HEK293 (cell line): ENCODE measurements at regions not wholly inside any gene's neighbourhood (a gene's known extent, or its start where the extent isn't known, plus 50 kb on each side); places are given as distances from the start of the nearest gene placed in this dataset.

Experiments
- CTCF ChIA-PET: fragments of 350-600 bp; formaldehyde crosslinking; extraction: SDS; loops from one replicate; lab custom pipeline; 2021; ENCODE audit warnings: antibody characterized with exemption; lab: Yijun Ruan, JAX
- POLR2A ChIA-PET: fragments of 300-600 bp; formaldehyde crosslinking; extraction: SDS; loops from one replicate; lab custom pipeline; 2020; ENCODE audit warnings: antibody characterized with exemption, inconsistent platforms; lab: Yijun Ruan, JAX
- H3K27ac ChIP-seq: fragments of 200-500 bp; sonication (Bioruptor generic); 2 replicates; pipeline ENCODE4 v1.5.1; 2014; ENCODE audit warnings: low read depth, low read length, control low read depth, inconsistent platforms; ENCODE audit errors: extremely low read depth
- H3K36me3 ChIP-seq, 2 experiments: fragments of 200-500 bp in 1 of 2; sonication (Bioruptor generic) in 1 of 2; 1 replicate in 1 of 2; 2 replicates in 1 of 2; pipeline ENCODE4 v1.5.1; 2014 to 2017; ENCODE audit warnings: inconsistent platforms in 2 of 2, low read length in 2 of 2; ENCODE audit not compliant: control insufficient read depth in 2 of 2, insufficient read depth in 1 of 2
- H3K4me1 ChIP-seq: fragments of 200-500 bp; sonication (Bioruptor generic); 2 replicates; pipeline ENCODE4 v1.5.1; 2014; ENCODE audit warnings: mild to moderate bottlenecking, low read length, inconsistent platforms; ENCODE audit not compliant: control insufficient read depth, insufficient read depth
- H3K4me3 ChIP-seq: 2 replicates; pipeline ENCODE4 v1.5.1; 2011; ENCODE audit warnings: low read depth, mild to moderate bottlenecking, control low read depth, low read length, moderate library complexity
- H3K9me3 ChIP-seq: fragments of 200-500 bp; sonication (Bioruptor generic); 2 replicates; pipeline ENCODE4 v1.5.1; 2014; ENCODE audit warnings: low read depth, low read length, inconsistent platforms; ENCODE audit not compliant: control insufficient read depth, insufficient read depth
- GLI2 ChIP-seq: fragments of 450-650 bp; formaldehyde crosslinking; IDR thresholded peaks from 2 replicates; pipeline ENCODE4; 2017; ENCODE audit warnings: missing biosample characterization, missing genetic modification characterization, low read depth, borderline replicate concordance
- RBAK ChIP-seq: fragments of 450-650 bp; formaldehyde crosslinking; IDR thresholded peaks from 2 replicates; pipeline ENCODE4 v1.5.1; 2016; ENCODE audit warnings: missing biosample characterization, missing genetic modification characterization
- SALL2 ChIP-seq: fragments of 450-650 bp; formaldehyde crosslinking; IDR thresholded peaks from 2 replicates; pipeline ENCODE4 v1.5.0; 2017; ENCODE audit warnings: missing biosample characterization, mild to moderate bottlenecking, missing genetic modification characterization, borderline replicate concordance
- SP3 ChIP-seq: fragments of 450-650 bp; formaldehyde crosslinking; IDR thresholded peaks from 2 replicates; pipeline ENCODE4 v1.5.1; 2016; ENCODE audit warnings: missing biosample characterization, missing genetic modification characterization
- WT1 ChIP-seq: fragments of 450-650 bp; formaldehyde crosslinking; IDR thresholded peaks from 2 replicates; pipeline ENCODE4 v1.5.1; 2016; ENCODE audit warnings: missing biosample characterization, missing genetic modification characterization
- ZBTB20 ChIP-seq: fragments of 450-650 bp; formaldehyde crosslinking; IDR thresholded peaks from 2 replicates; pipeline ENCODE4 v1.5.1; 2016; ENCODE audit warnings: missing biosample characterization, missing genetic modification characterization
- ZFHX2 ChIP-seq: fragments of 450-650 bp; formaldehyde crosslinking; conservative IDR thresholded peaks from 2 replicates; pipeline ENCODE4 v1.5.1; 2016; ENCODE audit warnings: missing biosample characterization, missing genetic modification characterization
- ZFP3 ChIP-seq: fragments of 450-650 bp; formaldehyde crosslinking; IDR thresholded peaks from 2 replicates; pipeline ENCODE4 v1.5.1; 2016; ENCODE audit warnings: low read depth, missing biosample characterization, missing genetic modification characterization
- ZNF114 ChIP-seq: fragments of 450-650 bp; formaldehyde crosslinking; IDR thresholded peaks from 2 replicates; pipeline ENCODE4 v1.5.0; 2017; ENCODE audit warnings: missing biosample characterization, missing genetic modification characterization
- ZNF19 ChIP-seq: fragments of 450-650 bp; formaldehyde crosslinking; IDR thresholded peaks from 2 replicates; pipeline ENCODE4; 2016; ENCODE audit warnings: missing biosample characterization, missing genetic modification characterization, low read depth
- ZNF223 ChIP-seq: fragments of 450-650 bp; formaldehyde crosslinking; IDR thresholded peaks from 2 replicates; pipeline ENCODE4 v1.5.1; 2016; ENCODE audit warnings: missing biosample characterization, missing genetic modification characterization
- ZNF23 ChIP-seq: fragments of 450-650 bp; formaldehyde crosslinking; IDR thresholded peaks from 2 replicates; pipeline ENCODE4 v1.5.1; 2016; ENCODE audit warnings: missing biosample characterization, missing genetic modification characterization, borderline replicate concordance
- ZNF248 ChIP-seq: fragments of 450-650 bp; formaldehyde crosslinking; IDR thresholded peaks from 2 replicates; pipeline ENCODE4 v1.5.1; 2017; ENCODE audit warnings: missing biosample characterization, missing genetic modification characterization
- ZNF404 ChIP-seq: fragments of 450-650 bp; formaldehyde crosslinking; IDR thresholded peaks from 2 replicates; pipeline ENCODE4 v1.5.1; 2017; ENCODE audit warnings: missing biosample characterization, missing genetic modification characterization
- ZNF433 ChIP-seq: fragments of 450-650 bp; formaldehyde crosslinking; IDR thresholded peaks from 2 replicates; pipeline ENCODE4 v1.5.1; 2016; ENCODE audit warnings: missing biosample characterization, missing genetic modification characterization, low read depth
- ZNF510 ChIP-seq: fragments of 450-650 bp; formaldehyde crosslinking; IDR thresholded peaks from 2 replicates; pipeline ENCODE4 v1.5.1; 2018; ENCODE audit warnings: mild to moderate bottlenecking, missing genetic modification characterization, missing biosample characterization; ENCODE audit not compliant: insufficient replicate concordance
- ZNF514 ChIP-seq: fragments of 450-650 bp; formaldehyde crosslinking; IDR thresholded peaks from 2 replicates; pipeline ENCODE4 v1.5.1; 2016; ENCODE audit warnings: missing biosample characterization, missing genetic modification characterization
- ZNF585B ChIP-seq: fragments of 450-650 bp; formaldehyde crosslinking; IDR thresholded peaks from 2 replicates; pipeline ENCODE4 v1.5.1; 2016; ENCODE audit warnings: missing biosample characterization, missing genetic modification characterization
- ZNF623 ChIP-seq: fragments of 450-650 bp; formaldehyde crosslinking; IDR thresholded peaks from 2 replicates; pipeline ENCODE4 v1.5.1; 2016; ENCODE audit warnings: missing biosample characterization, missing genetic modification characterization
- ZNF843 ChIP-seq: fragments of 450-650 bp; formaldehyde crosslinking; IDR thresholded peaks from 2 replicates; pipeline ENCODE4 v1.5.1; 2016; ENCODE audit warnings: missing biosample characterization, missing genetic modification characterization
- TF ChIP-seq, protein P1 (sequence below): fragments of 450-650 bp; formaldehyde crosslinking; IDR thresholded peaks from 2 replicates; pipeline ENCODE4 v1.5.1; 2016; ENCODE audit warnings: missing biosample characterization, missing genetic modification characterization
- TF ChIP-seq, protein P2 (sequence below): fragments of 450-650 bp; formaldehyde crosslinking; IDR thresholded peaks from 2 replicates; pipeline ENCODE4 v1.5.1; 2016; ENCODE audit warnings: missing biosample characterization, missing genetic modification characterization
- TF ChIP-seq, protein P3 (sequence below): fragments of 450-650 bp; formaldehyde crosslinking; IDR thresholded peaks from 2 replicates; pipeline ENCODE4 v1.5.1; 2017; ENCODE audit warnings: missing biosample characterization, missing genetic modification characterization
- TF ChIP-seq, protein P4 (sequence below): fragments of 450-650 bp; formaldehyde crosslinking; IDR thresholded peaks from 2 replicates; pipeline ENCODE4 v1.5.1; 2017; ENCODE audit warnings: missing biosample characterization, missing genetic modification characterization

DNA sequence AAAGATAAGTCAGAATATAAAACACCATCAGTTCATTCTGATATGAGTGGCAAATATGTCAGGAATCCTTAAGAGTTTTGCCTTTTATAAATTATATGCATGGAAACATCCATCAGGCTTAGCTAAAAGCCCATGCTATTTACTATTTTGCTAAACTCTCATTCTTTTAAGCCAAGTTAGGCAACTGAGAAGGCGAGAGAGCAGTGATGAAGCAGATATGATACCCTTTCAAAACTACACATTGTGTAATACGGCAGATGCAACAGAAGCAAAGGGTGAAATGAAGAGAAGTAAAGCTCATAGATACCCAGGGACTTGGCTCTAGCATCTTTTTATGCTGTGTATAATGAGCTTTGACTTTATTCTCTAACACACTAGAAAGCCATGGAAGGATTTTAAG, 95.8 kb downstream of the SLIT2 start (continued):
- TF ChIP-seq, protein P1, sequence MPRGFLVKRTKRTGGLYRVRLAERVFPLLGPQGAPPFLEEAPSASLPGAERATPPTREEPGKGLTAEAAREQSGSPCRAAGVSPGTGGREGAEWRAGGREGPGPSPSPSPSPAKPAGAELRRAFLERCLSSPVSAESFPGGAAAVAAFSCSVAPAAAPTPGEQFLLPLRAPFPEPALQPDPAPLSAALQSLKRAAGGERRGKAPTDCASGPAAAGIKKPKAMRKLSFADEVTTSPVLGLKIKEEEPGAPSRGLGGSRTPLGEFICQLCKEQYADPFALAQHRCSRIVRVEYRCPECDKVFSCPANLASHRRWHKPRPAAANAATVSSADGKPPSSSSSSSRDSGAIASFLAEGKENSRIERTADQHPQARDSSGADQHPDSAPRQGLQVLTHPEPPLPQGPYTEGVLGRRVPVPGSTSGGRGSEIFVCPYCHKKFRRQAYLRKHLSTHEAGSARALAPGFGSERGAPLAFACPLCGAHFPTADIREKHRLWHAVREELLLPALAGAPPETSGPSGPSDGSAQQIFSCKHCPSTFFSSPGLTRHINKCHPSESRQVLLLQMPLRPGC: no peak
- TF ChIP-seq GLI2 (tag by site-specific recombination): no peak
- TF ChIP-seq ZFP3 (tag by site-specific recombination): no peak
- no peak for TF ChIP-seq SP3 (tag by site-specific recombination)
- no peak for TF ChIP-seq ZNF585B

DNA sequence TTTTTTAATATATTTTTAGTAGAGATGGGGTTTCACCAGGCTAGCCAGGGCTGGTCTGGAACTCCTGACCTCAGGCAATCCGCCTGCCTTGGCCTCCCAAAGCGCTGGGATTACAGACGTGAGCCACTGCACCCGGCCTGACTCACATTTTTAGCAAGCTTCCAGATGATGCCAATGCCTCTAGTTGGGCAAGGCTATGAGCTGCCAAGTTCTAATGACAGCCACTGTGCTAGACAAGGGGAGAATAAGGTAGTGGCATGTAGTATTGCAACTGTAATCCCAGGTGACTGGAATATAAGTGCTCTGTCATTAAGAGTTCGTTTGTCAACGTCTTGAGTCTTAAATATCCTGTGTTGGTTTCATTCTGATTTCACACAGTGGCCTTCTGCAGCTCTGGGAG, 96.7 kb downstream of the SLIT2 start:
- H3K27ac ChIP-seq: no peak overlapping the region
- no peak overlapping the region for H3K4me3 ChIP-seq
- H3K4me1 ChIP-seq: peaks cover 2% of the 10 kb centered on the region
- POLR2A ChIA-PET: no interaction called here
- TF ChIP-seq ZNF623 (tag by site-specific recombination): no peak
- no peak for TF ChIP-seq ZNF514 (tag by site-specific recombination)
- TF ChIP-seq ZBTB20: no peak
- TF ChIP-seq ZNF248 (tag by site-specific recombination): no peak
- TF ChIP-seq, protein P2, sequence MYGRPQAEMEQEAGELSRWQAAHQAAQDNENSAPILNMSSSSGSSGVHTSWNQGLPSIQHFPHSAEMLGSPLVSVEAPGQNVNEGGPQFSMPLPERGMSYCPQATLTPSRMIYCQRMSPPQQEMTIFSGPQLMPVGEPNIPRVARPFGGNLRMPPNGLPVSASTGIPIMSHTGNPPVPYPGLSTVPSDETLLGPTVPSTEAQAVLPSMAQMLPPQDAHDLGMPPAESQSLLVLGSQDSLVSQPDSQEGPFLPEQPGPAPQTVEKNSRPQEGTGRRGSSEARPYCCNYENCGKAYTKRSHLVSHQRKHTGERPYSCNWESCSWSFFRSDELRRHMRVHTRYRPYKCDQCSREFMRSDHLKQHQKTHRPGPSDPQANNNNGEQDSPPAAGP (tag by site-specific recombination): no peak
- TF ChIP-seq, protein P3, sequence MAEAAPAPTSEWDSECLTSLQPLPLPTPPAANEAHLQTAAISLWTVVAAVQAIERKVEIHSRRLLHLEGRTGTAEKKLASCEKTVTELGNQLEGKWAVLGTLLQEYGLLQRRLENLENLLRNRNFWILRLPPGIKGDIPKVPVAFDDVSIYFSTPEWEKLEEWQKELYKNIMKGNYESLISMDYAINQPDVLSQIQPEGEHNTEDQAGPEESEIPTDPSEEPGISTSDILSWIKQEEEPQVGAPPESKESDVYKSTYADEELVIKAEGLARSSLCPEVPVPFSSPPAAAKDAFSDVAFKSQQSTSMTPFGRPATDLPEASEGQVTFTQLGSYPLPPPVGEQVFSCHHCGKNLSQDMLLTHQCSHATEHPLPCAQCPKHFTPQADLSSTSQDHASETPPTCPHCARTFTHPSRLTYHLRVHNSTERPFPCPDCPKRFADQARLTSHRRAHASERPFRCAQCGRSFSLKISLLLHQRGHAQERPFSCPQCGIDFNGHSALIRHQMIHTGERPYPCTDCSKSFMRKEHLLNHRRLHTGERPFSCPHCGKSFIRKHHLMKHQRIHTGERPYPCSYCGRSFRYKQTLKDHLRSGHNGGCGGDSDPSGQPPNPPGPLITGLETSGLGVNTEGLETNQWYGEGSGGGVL (tag by site-specific recombination): no peak
- no peak for TF ChIP-seq ZNF114 (tag by site-specific recombination)
- TF ChIP-seq RBAK (tag by site-specific recombination): no peak
- TF ChIP-seq ZNF510 (tag by site-specific recombination): no peak
- no peak for TF ChIP-seq ZNF19 (tag by site-specific recombination)
- TF ChIP-seq, protein P1: no peak
- TF ChIP-seq ZNF843 (tag by site-specific recombination): no peak
- TF ChIP-seq ZNF23 (tag by site-specific recombination): no peak
- TF ChIP-seq SALL2: no peak
- no peak for TF ChIP-seq WT1
- TF ChIP-seq ZFHX2 (tag by site-specific recombination): no peak
- TF ChIP-seq ZNF404 (tag by site-specific recombination): no peak
- TF ChIP-seq ZNF223: no peak
- TF ChIP-seq, protein P4, sequence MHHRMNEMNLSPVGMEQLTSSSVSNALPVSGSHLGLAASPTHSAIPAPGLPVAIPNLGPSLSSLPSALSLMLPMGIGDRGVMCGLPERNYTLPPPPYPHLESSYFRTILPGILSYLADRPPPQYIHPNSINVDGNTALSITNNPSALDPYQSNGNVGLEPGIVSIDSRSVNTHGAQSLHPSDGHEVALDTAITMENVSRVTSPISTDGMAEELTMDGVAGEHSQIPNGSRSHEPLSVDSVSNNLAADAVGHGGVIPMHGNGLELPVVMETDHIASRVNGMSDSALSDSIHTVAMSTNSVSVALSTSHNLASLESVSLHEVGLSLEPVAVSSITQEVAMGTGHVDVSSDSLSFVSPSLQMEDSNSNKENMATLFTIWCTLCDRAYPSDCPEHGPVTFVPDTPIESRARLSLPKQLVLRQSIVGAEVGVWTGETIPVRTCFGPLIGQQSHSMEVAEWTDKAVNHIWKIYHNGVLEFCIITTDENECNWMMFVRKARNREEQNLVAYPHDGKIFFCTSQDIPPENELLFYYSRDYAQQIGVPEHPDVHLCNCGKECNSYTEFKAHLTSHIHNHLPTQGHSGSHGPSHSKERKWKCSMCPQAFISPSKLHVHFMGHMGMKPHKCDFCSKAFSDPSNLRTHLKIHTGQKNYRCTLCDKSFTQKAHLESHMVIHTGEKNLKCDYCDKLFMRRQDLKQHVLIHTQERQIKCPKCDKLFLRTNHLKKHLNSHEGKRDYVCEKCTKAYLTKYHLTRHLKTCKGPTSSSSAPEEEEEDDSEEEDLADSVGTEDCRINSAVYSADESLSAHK: no peak
- no peak for TF ChIP-seq ZNF433 (tag by site-specific recombination)
- CTCF ChIA-PET: interaction anchor here (1.0 kb wide), 1 partner anchor 39 kb away, joined by 3 read pairs; no protein-coding TSS in a partner anchor
- peaks cover 0 to 6% of the 10 kb centered on the region in 2 experiments; a peak in 1 of 3 replicates for H3K36me3 ChIP-seq
- no peaks in the 10 kb centered on the region for H3K9me3 ChIP-seq
